GM19452 (cell line): ENCODE measurements at regions not wholly inside any gene's neighbourhood (a gene's known extent, or its start where the extent isn't known, plus 50 kb on each side); places are given as distances from the start of the nearest gene placed in this dataset.

ENCODE experiments used
- ATAC-seq: cut with Tn5 transposase; IDR thresholded peaks from one replicate; pipeline ENCODE4 v1.9.1; 2021; ENCODE audit not compliant: unreplicated experiment

DNA sequence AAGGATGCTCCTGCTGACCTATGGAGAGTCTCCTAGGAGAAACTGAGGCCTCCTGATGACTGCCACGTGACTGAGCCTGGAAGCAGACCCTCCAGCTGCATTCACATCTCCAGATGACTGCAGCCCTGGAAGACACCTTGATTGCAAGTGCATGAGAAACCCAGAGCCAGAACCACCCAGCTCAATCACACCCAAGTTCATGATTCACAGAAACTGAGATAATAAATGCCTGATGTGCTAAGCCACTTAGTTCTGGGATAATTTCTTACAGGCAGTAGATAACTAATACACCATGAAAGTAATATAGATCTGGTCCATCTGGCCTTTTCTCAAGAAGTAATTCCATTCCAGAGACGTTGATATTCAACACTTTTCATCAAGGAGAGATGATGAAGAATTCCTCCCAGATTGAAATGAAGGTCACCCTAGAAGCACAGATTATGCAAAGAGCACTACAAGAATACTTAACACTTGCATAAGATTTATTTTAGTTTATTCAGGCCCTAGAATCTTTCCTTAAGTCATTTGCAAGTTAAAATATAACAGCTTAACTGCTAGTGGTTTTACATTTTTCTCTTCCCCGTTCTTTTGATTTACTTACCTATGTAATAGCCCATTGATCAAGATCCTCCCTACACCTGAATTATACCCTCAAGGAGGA is 208.2 kb upstream of the INHBA start:
- ATAC-seq = no peak

DNA sequence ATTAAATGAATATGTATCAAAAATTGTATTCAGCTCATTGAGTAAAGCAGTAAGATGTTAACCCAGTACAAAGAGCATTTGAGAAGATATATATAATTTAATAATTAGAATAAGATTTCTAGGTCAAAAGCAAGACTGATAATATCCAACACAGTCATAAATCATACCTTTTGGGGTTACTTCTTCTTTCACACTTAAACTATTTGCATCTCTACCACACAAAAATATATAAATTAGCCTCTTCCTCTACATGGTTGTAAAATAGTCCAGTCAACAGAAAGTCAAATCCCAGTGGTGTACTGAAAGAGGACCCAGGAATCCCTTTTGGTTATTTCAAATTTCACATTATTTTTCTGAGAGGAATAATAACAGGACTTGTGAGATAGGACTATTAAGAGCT is 204.6 kb upstream of the INHBA start:
- no peak for ATAC-seq

DNA sequence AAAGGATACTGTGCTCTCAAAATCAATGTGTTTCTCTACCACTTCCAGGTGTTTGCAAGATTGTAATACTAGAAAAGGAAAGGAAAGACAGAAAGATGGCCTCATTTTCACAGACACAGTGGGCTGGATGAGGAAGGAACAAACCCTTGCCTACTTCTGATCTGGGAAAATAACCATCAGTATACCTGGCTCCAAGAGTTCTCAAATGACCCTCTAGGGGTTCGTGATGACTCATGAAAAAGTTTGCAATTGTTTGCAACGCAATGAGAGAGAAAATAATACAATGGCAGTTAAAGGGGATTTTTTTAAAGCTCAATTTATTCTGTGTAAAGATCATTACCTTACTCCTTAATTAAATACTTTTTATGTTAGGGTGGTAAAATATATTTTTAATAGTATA is 197.6 kb upstream of the INHBA start:
- ATAC-seq = no peak

DNA sequence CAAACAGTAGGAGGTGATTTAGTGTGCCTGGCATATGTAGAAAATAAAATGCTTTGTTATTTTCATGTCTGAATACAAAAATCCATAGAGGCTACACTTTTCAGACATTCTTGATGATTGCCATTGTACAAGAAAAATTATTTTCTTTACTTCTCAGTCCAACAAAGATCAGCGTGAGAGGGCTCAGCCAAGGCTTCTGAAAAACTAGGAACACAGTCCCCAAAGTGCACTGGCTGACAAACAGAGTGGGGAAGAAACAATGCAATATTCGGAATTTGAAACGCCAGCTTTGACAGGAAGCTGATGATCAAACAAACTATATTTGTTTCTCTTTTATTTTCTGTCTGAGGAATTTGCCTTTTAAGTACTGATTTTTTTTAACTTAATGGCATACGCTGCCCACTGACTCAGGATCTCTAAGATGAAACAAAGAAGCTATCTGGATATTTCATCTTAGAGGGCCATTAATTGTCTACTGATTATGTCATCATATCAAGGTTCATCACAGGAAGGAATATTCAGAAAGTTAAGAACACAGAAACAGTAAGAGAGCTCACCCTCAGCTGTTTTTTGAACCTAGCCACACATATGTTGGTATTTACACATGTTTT is 197.0 kb upstream of the INHBA start:
- ATAC-seq = no peak

DNA sequence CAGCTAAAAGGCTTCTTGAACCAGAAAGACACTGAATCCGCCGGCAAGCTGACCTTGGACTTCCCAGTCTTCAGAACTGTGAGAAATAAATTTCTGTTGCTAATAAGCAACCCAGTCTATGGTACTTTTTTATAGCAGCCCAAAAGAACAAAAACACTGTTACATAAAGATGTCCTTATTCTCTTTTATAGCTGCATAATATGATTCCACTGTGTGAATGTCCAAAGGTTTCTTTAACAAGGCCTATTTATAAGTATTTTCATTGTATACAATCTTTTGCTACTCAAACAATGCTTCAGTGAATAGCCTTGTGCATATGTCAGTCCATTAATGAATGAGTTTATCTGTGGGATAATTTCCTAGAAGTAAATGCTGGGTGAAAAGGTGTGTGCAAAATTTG is 190.8 kb upstream of the INHBA start:
- no peak for ATAC-seq

DNA sequence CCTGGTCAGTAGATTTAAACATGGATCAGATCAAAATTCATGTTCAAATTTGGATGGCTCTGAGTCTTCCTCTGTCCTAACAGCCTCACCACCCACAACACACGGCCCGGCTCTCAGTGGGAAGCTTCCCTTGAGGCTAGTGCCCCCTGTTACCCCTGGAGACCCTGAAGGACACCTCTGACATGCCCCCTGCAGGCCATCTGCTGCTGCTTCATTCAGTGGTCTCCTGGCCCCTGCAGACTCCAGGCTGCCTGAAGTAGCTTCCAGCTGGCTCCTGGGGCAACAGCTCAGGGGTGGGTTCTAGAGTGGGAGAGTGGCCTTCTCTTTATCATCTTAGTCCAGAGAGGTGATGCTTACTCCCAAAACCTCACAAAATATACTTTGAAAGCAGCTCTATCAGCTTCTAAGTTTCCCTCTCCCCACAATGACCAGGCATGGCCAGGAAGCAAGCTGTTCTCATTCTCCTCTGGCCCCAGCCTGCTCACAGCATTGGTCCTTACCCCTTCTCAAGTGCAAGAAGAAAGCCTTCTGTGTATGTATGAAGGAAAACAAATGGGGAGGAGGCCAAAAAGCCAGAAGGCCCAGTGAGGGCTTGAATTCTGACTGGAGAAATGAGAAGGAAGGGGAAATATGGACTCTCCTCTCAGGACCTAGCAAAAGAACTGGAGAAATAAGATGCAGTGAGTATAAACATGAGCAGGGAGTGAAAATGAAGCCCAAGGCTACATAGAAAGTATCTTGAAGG is 189.6 kb upstream of the INHBA start:
- no peak for ATAC-seq

DNA sequence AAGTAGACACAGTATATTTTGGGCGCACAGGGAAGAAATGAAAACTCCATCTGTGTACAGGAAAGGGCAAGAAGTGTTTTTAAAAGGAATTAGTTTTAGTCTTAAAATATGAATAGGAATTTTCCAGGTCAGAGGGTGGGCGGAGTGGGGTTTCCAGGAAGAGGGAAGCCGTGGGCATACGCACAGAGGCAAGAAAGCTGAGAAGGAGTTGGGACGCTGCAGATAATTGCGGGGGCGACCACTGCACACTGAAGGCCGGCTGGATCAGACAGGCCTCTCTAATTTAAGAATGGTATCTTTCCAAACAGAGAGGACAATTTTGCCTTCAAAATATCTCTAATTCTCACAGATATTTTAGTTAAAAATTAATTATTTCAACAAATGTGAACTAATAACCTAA is 189.1 kb upstream of the INHBA start:
- ATAC-seq = no peak

DNA sequence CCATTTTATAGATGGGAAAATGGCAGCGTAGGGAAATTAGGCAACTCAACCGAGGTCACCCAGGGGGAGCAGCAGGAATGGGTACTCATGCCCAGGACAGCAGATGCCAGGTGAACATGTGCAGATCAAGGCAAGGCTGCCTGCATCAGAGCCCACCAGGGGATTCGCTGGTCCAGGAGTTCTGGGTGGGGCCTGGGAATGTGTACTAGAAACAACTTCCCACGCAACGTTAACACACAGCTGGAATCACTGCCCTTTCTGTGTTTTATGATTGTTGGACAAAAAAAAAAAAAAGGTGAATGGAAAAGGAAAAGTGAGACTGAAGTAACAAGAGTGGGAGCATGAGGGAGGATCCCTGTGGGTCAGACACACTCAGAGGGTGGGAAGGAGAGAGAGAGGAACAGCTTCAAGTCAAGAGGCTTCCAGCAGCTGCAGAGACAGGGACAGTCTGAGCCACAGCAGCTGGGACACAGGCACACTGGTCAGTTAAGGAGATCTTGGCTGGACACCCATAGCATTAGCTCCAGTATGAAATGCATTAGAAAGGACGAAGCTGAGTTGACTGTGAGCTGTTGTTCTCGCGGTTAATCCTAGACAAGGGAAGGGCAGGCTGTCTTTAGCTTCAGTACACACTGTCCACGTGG is 187.9 kb upstream of the INHBA start:
- ATAC-seq = no peak

DNA sequence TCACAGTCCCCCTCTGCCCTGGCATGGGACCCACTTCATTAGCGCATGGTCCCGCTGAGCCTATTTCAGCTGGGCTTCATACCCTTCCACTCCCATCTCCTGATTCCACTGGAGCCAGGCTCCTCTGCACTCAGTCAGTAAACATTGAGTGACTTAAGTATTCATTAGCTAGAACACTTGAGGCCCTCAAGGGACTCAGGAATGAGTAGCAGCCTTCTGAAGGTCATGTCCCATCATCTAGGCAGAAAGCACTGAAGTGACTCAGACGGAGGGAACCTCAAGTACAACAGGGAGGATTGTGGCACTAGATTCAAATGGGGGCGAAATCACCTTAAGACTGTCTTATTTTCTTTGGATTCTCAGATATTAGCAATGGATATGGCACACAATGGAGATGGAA is 186.6 kb upstream of the INHBA start:
- ATAC-seq = no peak

DNA sequence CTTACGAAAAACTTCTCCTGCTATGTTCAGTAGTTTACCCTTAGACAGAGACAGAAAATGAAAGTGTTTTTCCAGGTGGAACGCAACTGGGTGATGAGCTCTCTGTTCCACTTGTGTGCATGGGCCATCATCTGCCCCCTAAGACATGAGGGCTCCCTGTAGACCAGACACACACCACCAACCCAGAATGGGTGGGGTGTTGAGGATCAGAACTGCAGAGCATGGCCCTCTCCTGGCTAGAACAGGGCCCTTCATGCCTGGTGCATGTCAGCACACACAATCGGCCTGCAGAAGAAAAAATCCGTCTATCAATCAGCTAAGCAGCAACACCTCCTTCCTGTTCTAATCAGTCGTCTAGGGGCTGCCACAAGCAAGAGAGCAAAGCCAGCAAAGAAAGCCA is 186.2 kb upstream of the INHBA start:
- peak; percentile 53 for ATAC-seq

DNA sequence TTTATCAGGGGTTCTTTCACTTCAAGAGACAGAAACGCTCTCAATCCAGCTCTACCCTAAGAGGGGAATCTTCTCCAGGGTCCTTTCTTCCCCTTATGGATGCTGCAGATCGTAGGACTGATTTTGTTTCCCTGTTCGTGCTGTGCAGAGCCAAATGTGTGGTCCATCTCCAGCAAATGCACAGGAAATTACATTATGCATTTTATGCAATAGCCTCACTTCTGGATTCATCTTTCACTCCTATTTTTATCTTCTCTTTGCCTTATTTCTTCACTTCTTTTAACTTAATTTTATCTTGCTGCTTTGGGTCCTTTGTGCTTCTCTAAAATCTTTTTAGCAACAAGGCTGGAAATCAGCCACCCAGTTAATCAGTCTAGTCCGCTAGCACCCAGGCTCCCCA is 184.5 kb upstream of the INHBA start:
- no peak for ATAC-seq

DNA sequence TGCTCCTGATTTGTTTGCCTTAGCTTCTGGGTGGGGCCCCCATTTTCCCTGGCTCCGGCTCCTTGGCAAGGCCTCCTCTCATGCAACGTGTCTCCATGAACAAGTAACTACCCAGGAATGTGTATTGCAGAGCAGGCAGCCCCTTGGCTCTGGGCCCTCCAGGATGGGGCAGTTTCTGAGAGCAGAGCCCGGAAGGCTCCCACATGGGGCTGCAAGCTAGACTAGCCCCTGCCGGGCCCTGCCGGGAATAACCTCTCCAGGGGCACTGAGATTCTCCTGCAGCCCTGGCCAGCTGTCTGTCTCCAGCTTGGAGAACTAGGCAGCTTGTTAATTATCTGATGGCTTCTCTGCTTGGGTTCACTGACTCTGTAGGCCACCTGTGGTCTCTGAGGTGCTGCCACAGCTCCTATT is 184.0 kb upstream of the INHBA start:
- ATAC-seq = no peak

DNA sequence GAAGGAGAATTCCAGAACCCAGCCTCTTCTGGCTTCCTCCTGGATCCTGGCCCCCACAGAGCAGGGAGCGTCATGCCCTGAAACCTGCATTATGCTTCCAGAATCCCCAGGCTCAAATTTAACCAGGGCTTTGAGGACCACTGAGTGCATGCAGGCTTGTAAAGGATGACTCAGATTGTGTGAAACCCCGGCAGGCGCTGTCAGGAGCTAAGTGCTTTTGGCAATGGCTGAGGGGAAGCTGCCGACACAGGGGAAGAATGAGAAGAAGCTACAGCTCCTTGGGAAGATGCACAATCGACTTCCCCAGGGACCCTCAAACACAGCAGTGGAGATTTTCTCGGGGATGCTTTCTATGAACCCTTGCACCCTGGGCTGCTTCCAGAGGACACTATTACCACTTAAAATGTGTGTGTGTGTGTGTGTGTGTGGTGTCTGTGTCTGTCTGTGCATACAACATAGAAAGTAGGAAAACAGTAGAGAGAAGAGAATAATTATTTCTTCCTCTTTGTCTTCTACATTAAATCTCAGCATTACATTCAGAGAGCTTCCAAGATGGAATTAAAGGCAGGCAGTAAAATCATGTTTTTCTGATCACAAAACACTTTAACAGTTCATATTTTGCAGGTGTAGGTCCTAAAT is 183.5 kb upstream of the INHBA start:
- ATAC-seq = no peak

DNA sequence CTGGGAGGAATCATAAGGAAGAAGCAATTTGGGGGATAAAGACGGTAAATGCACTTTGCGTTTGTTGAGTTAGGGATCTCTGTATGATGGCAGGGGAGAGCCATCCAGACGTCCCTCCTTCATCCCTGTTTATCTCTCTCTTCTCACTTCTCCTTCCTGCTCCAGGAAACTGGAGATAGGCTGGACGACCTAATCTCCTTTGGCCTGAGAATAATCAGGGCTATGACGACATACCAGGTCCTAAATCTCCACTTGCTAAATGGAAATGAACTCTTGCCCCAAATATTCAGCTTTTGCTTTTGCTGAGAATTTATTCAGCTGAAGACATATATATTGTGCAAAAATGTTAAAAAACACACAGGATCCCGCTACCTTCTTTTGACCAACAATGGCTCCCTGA is 182.9 kb upstream of the INHBA start:
- no peak for ATAC-seq

DNA sequence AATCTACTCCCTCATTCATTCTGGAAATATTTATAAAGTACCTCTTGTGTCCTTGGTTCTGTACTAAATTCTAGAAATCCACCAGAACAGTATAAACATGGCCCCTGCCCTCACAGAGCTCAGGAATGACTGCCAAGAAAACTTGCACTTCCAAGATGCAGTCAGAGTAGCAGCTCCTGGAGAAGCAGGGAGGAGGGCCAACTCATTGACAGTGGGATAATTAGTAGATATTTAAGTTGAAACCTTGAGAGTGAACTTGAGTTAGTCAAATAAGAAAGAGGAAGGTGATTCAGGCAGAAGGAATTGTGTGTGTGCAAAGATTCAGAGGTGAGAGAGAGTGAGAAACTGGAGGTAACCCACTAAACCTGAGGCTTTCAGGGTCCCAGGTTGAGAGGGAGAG is 182.2 kb upstream of the INHBA start:
- no peak for ATAC-seq

DNA sequence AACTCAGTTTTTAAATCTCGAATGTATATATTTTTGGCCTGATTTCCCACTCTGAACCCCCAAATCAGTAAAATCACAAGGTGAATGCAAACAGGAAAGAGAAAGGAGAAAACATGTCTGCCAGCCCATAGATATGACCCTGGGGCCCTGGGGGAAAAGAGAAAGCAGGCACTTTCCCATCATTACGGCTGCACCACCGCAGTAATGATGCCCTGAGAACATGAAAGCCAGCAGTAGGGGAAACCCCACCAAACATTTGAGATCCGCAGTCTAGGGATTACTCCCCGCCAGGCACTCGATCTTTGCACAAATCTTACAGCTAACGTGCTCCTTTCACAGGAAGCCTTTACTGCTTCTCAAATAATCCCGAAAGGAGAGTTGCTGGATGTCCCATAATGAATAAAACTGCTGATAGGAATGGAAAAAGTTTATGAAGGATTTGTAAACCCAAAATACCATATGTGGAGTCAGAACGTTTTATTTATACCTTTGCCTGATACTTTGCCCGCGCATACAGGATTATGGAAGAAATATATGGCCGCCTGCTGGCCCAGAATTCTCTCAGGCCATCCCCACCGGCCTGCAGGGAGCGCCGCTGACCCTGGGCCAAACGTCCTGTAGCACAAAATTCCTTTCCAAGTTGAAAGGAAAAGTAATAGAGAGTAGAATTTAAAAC is 180.0 kb upstream of the INHBA start:
- peak; percentile 34 for ATAC-seq

DNA sequence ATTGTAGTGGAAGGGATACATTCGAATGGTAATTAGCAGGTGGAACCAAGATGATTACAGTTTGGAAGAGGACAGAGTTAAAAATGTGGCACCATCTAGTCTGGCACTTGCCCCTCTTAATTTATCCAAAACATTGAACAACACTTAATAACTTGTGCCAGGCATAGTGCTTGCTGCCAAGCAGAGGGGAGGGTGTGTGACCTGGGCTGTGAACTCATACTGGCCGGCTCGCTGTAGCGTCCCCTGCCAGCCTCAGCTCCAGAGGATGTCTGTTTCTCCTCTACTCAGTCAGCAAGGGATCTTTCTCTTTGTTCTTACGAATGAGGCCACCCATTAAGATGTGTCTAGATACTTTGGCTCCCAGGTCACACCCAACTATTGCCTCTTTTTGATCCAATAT is 179.4 kb upstream of the INHBA start:
- ATAC-seq = peak; percentile 14

DNA sequence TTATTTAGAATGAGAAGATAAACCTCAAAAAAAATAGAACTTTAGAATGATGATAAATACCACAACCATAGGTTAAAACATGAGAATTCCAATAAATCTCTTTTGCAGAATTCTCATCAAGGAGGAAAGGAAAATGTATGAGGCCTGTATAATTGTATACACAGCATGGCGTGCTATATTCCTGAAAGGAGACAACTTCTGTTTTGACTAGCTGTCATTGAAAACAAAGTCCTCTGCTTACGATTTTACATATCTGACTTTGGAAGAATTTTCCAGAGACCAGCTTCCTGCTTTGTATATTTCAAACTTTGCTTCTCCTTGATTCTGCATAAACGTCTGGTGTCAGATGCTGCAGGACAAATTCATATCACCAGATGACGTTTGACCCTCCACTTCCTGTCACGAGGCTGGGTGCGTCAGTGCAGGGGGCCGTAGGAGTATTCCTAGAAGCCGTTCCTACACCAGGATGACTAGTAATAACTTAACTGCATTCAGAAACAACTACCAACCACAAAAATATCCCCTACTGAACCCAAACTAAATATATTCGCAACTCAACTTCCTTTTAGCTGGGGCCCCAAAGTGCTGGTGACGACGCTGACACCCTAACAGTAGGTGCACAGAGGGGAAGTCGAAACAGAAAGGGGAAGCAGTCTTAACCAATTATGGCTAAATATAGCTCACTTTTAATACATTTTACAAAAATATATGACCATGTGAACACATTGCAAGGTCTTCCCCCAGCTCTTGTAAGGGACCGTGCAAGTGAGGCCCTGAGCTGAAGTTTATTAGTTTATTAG is 178.6 kb upstream of the INHBA start:
- peak; percentile 95 for ATAC-seq

DNA sequence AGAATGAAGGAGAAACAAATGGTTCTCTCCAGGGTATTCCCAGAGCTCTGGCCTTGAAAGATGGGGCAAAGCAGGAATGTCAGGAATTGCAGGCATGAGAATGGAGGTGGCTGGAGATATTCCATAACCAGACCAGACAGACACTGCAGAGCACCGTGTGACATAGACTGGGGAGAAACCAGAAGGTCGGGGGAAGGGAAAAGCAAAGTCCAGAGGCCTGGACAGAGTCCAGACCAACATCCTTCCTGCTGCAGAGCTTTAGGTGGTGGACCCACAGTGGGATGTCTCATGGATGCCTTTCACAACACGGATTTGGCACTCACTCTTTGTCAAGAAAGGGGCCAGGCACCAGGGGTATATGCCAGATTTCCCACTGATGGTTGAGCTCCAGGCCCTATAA is 177.2 kb upstream of the INHBA start:
- ATAC-seq = no peak

DNA sequence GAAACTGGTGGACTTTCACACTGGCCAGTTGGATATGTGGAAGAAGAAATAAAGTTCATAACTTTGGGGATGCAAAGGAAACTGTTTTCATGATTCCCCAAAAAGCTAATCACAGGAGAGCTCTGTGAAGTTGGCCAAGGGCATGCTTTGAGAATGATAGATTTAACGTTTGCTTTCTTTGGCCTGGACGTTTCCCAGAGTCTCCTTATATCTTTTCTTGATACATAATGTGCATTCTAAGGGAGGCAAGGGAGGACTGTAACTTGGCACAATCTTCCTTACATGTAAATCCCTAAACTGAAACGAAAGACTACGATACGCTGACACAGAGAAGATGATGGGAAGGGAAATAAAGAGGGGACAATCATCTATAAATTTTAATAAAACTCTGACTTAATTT is 176.5 kb upstream of the INHBA start:
- no peak for ATAC-seq
